GM12875 (cell line): ENCODE measurements at regions not wholly inside any gene's neighbourhood (a gene's known extent, or its start where the extent isn't known, plus 50 kb on each side); places are given as distances from the start of the nearest gene placed in this dataset.

Experiments used
- H3K4me3 ChIP-seq: one replicate; pipeline ENCODE4 v1.5.1; 2011; ENCODE audit warnings: low read depth, low read length, control low read depth
- CTCF ChIP-seq: IDR thresholded peaks from 2 replicates; pipeline ENCODE4 v1.5.1; 2011; ENCODE audit warnings: low read depth, mild to moderate bottlenecking, control low read depth, inconsistent platforms, low read length, moderate library complexity, borderline replicate concordance; ENCODE audit not compliant: insufficient read depth

- no peak for TF ChIP-seq CTCF
These were observed 243.5 kb upstream of the PREP start for GRCh38 chr6:105646391-105646867.

GRCh38 chr6:105645958-105646357 lies 243.1 kb upstream of the PREP start:
- no peak for TF ChIP-seq CTCF
- H3K4me3 ChIP-seq = no peak overlapping the region

More at GRCh38 chr6:105646391-105646867, 243.5 kb upstream of the PREP start:
- H3K4me3 ChIP-seq = no peak overlapping the region

- no peak for TF ChIP-seq CTCF
- no peak overlapping the region for H3K4me3 ChIP-seq
These were observed 242.3 kb upstream of the PREP start for GRCh38 chr6:105645156-105645555.

GRCh38 chr6:105644691-105645090 lies 241.8 kb upstream of the PREP start:
- TF ChIP-seq CTCF = no peak
- H3K4me3 ChIP-seq = no peak overlapping the region

- no peak overlapping the region for H3K4me3 ChIP-seq
- peak; percentile 5; the same call in 1 of the 2 replicates for TF ChIP-seq CTCF
These were observed 241.2 kb upstream of the PREP start for GRCh38 chr6:105644073-105644489.

GRCh38 chr6:105642708-105643107 lies 239.8 kb upstream of the PREP start:
- H3K4me3 ChIP-seq = no peak overlapping the region
- TF ChIP-seq CTCF = no peak

GRCh38 chr6:105641504-105641903 lies 238.6 kb upstream of the PREP start:
- no peak for TF ChIP-seq CTCF
- no peak overlapping the region for H3K4me3 ChIP-seq
